Ecto neural progenitor cell (in vitro differentiated cells): ENCODE measurements at regions not wholly inside any gene's neighbourhood (a gene's known extent, or its start where the extent isn't known, plus 50 kb on each side); places are given as distances from the start of the nearest gene placed in this dataset.

Source experiments
- DNase-seq: peaks from one replicate; pipeline ENCODE4 v3.0.0-alpha.2; 2018; ENCODE audit warnings: low spot score

DNA sequence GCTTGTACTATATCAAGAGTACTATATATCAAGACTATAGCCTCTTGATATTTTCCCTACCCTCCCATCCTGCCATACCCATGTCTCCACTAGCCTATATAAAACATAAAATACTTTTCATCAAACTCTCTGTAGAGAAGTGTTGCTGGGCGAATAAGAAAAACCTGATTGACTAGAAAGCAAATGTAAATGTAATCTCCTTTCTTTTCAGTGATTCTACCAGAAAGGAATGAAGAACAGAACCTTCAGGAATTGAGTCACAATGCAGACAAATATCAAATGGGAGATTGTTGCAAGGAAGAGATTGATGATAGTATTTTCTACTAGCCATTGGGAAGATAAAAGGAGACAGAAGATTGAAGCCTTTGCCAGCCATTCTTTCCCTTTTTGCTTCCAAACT, 89.2 kb downstream of the KCNRG start:
- DNase-seq: no peak

- no peak for DNase-seq
These were observed 91.3 kb downstream of the KCNRG start for GRCh38 chr13:50106559-50106958.

GRCh38 chr13:50107205-50107604, 92.0 kb downstream of the KCNRG start:
- no peak for DNase-seq

- DNase-seq: no peak
These were observed 99.7 kb downstream of the KCNRG start for GRCh38 chr13:50114961-50115360.

DNA sequence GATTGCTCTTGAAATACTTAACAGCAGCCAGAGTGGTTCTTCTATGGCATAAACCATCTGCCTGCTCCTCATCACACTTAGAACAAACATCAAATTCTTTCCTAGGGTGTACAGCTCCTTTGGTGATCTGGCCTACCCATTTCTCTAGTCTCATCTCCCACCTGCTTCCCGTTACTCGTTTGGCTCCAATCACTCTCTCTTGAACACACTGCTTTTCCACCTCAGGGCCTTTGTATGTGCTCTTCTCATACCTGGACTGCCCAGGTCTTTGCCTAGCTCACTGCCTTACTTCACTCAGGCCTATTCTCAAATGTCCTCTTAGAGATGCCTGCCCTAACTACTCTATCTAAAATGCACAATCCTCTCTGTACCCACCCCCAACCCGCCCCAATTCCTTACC, 100.5 kb downstream of the KCNRG start:
- DNase-seq: no peak

DNA sequence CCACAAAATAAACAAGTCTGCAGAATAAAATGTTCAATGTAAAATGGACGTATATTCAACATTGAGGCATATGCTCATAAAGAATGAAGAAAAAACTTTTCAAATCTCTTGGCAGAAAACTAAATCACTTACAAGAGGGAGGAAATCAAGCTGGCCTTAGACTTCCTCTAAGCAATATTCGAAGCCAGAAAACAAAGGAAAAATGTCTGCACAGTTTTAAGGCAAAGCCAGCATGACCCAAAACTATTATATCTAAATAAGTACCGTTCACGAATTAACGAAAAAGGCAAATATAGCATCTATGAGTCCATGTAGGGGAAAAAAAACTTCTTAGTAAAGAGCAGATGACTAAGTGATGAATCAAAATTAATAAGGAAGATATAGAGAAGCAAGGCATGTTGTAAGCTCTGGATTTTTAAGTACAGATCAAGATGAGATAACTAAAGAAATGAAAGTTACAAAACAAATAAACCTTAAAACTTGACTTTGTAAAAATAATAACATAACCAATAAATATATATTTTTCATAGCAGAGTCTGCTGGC, 101.3 kb downstream of the KCNRG start:
- no peak for DNase-seq

DNA sequence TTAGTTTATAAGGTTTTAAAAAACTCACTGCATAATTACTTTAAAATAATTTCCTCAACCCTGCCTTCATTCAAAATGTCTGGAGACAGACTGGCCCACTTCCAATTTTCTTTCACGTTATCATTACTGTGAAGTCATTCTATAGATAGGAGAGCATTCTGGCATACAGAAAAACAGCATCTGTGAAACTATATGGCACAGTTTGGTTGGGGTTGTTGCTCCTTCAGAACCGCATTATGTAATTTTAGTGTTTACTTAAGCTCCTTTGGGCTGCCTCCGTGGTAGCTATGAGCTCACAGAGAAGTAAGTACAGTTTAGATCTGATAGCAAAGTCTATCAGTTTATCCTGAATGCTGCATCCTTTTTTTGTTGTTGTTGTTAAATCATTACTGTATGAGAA, 104.3 kb downstream of the KCNRG start:
- no peak for DNase-seq

GRCh38 chr13:50122455-50122854, 107.2 kb downstream of the KCNRG start:
- DNase-seq: no peak

DNA sequence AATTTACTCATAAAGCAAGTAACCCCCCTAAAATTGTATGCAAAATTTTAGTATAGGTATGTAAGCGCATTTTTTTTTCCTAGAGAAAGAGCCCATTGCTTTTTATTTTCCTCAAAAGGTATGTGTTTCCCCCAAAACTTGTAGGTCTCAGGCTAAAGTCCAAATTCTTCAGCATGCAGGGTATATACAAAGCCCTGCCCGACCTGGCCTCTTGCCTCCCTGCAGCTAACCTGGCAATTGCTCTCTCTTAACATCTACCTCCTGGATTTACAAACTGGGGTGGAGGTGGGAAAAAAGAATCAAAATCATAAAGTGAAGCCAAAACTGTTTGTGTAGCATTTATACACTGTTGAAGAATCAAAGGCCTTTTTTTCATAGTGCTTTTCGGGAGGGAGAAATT, 107.8 kb downstream of the KCNRG start:
- no peak for DNase-seq

DNA sequence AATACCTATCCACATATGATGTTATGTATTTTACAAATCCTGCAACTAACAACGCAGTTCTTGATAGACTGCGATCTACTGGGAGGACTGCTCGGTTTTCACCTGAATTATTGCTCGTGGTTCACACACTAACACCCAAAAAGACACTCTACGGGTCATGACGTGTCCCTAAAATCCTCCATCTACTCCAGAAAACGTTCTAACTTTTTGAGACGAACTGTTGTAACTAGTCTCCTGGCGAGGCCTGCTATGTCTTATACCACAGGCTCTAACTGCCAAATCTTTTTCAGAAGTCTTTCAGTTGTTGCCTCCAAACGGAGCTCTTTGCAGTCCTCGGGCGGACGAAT, 108.2 kb downstream of the KCNRG start:
- no peak for DNase-seq

- DNase-seq: no peak
These were observed 108.8 kb downstream of the KCNRG start for GRCh38 chr13:50123862-50124535.

GRCh38 chr13:50124536-50125303, 109.5 kb downstream of the KCNRG start:
- DNase-seq: peak; percentile 82

- no peak for DNase-seq
These were observed 110.0 kb downstream of the KCNRG start for GRCh38 chr13:50125304-50125553.

DNA sequence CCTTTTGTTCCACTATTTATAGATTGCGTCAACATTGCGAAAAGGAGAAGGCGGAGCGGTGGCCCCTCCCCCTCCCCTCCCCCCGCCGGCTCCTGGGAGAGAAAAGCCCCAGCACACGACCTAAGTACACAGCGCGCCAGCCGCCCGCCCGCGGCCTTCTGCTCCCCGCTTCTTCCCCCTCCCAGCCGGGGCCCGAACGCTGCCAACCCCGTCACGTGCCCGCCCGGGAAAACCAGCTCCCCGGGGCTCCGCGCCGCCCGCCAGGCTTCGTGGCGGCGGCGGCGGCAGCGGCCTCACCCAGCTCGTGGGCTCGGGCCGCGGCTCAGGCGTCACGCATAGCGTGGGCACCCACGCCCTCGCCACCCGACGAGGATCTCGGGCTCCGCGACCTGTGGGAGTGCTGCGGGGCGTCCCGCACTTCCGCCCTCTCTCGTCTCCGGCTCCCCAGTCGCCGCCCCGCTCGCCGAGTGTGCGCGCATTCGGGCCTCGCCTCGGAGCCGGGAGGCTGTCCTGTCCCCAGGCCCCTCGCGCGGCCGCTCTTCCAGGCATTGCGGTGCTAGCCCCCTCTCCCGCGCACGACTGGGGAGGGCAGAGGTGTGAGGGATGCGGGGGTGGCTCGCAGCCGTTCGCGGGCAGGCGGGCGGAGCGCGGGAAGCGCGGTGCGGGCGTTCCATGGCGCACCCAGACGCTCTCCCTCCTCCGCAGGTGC, 110.5 kb downstream of the KCNRG start:
- peak; percentile 79 for DNase-seq

- peak; percentile 54 for DNase-seq
These were observed 111.2 kb downstream of the KCNRG start for GRCh38 chr13:50126263-50126992.

DNA sequence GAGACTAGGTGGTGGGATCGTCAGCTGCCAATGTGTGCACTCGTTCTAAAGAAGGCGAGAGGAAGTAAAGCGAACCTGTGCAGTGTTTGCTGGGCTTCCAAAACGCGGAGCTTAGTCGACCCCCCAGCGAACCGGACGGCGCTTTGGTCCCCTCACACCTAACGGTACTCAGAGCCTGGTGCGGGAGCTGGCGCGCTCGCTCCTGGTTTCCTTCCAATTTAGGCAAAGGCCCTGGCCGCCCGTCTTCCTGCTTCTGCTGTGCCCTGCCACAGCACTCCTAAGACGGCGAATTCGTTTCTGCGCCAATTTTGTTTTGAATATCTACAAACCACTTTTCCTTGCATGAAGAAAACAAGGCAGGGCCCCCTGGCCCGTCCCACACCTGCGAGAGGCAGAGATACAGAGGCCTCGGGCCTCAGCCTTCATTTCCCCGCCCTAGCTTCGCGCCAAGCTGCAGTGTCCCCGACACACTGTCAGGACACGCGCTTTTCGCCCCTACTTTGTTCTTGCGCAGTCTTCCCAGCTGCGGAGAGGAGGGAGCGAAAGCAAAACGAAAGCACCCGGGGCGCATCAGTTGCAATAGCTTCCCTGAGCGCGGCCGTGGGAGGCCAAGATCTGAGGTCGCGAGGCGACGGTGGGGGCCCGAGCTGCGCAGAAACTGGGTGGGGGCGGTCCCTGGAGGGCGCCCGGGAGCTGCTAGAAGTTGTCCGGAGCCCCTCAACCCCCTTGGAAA, 111.9 kb downstream of the KCNRG start:
- peak; percentile 74 for DNase-seq

GRCh38 chr13:50127726-50128291, 112.6 kb downstream of the KCNRG start:
- peak; percentile 62 for DNase-seq

GRCh38 chr13:50128428-50128931, 113.2 kb downstream of the KCNRG start:
- DNase-seq: no peak

DNA sequence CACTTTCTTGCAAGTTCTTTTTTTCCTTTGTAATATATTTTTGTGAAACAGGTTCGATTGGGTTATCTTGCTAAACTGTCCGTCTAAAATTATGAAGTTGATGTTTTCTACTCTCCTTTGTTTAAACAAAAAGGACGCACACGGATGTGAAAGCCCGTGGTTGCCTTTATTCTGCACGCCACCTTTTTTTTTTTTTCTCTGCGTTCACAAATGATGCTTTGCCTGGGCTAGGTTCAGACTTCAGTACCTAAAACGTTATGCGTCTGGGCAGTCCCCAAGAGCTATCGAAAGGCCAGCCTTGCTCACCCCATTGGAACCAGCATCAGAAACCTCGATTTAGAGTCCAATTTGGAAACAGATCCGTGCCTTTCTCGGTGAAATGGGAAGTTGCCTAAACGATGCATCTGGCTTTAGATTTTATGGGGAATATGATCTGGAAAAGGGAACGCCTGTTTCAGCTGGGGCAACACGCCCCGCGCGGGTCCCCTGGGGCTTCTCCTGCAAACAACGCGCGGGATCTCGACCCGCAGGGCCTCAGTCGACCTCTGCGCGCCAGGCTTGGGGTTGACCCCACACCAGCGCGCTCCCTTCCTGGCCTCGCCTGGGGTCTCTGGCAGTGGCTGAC, 113.9 kb downstream of the KCNRG start:
- DNase-seq: no peak

DNA sequence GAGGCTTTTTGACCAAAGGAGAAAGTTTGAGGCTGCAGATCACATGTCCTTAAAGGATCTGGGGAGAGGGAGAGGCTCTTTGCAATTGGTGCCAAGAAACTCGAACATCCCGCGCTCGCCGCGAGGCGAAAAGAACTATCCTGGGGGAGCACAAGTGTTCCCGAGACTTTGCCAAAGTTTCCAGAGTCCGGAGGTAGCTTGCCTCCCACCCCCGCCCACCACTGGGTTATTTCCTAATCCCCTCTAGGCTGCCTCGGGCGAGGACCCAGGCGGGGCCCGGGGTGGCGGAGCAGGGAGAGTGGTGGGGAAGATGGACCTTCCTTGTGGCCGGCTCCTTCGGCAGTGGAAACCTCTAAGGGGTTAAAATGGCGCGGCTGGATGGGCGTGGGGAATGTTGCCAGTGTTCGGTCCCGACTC, 114.5 kb downstream of the KCNRG start:
- no peak for DNase-seq
